Endodermal cell (in vitro differentiated cells): ENCODE measurements at regions not wholly inside any gene's neighbourhood (a gene's known extent, or its start where the extent isn't known, plus 50 kb on each side); places are given as distances from the start of the nearest gene placed in this dataset.

Experiments used
- DNase-seq: peaks from one replicate; pipeline ENCODE4 v3.0.0-alpha.2; 2017
- H3K27ac ChIP-seq: 2 replicates; pipeline ENCODE4 v1.5.1; 2013; ENCODE audit warnings: mild to moderate bottlenecking, low read depth, low read length, moderate library complexity
- H3K27me3 ChIP-seq: 2 replicates; pipeline ENCODE4 v1.6.1; 2013; ENCODE audit warnings: mild to moderate bottlenecking, low read length, moderate library complexity; ENCODE audit not compliant: insufficient read depth, control insufficient read depth, poor library complexity, severe bottlenecking
- H3K36me3 ChIP-seq: 2 replicates; pipeline ENCODE4 v1.7.0; 2013; ENCODE audit warnings: mild to moderate bottlenecking, low read length, moderate library complexity; ENCODE audit not compliant: control insufficient read depth, insufficient read depth
- H3K4me1 ChIP-seq: one replicate; pipeline ENCODE4 v1.7.0; 2013; ENCODE audit warnings: low read length; ENCODE audit not compliant: control insufficient read depth, insufficient read depth
- H3K4me3 ChIP-seq: 2 replicates; pipeline ENCODE4 v1.5.1; 2013; ENCODE audit warnings: mild to moderate bottlenecking, low read length, moderate library complexity
- H3K9ac ChIP-seq: 2 replicates; pipeline ENCODE4 v1.6.1; 2013; ENCODE audit warnings: mild to moderate bottlenecking, low read length, moderate library complexity; ENCODE audit not compliant: poor library complexity, severe bottlenecking; ENCODE audit errors: extremely low read depth
- H3K9me3 ChIP-seq: 2 replicates; pipeline ENCODE4 v1.6.1; 2013; ENCODE audit warnings: mild to moderate bottlenecking, low read length, moderate library complexity; ENCODE audit not compliant: control insufficient read depth
- H3K27ac Mint-ChIP-seq: 2 replicates; pipeline ENCODE4 v1.8.0; 2020; ENCODE audit warnings: mixed read lengths
- H3K27me3 Mint-ChIP-seq: 2 replicates; pipeline ENCODE4 v1.8.0; 2021; ENCODE audit warnings: mild to moderate bottlenecking, mixed read lengths; ENCODE audit not compliant: insufficient read depth
- H3K36me3 Mint-ChIP-seq: 2 replicates; pipeline ENCODE4 v1.8.0; 2020; ENCODE audit warnings: low read depth, mixed read lengths
- H3K4me1 Mint-ChIP-seq: 2 replicates; pipeline ENCODE4 v1.8.0; 2020; ENCODE audit warnings: mixed read lengths
- H3K4me3 Mint-ChIP-seq: 2 replicates; pipeline ENCODE4 v1.8.0; 2020; ENCODE audit warnings: mild to moderate bottlenecking, moderate library complexity, mixed read lengths
- H3K9me3 Mint-ChIP-seq: 2 replicates; pipeline ENCODE4 v1.8.0; 2020; ENCODE audit warnings: mild to moderate bottlenecking, mixed read lengths
- WGBS, 2 experiments: methylation state at CpG; one replicate each; pipeline versions ENCODE4 v1.1.5 to v1.1.7; 2013; ENCODE audit warnings: missing lambda C conversion rate in 2 of 2, mixed read lengths in 1 of 2; ENCODE audit not compliant: insufficient coverage in 1 of 2, insufficient read length in 1 of 2; 5-methylcytosine and 5-hydroxymethylcytosine counted together
- TF ChIP-seq, protein P1 (sequence below): fragments of 200-600 bp; sonication (generic); conservative IDR thresholded peaks from 2 replicates; pipeline ENCODE4 v1.5.0; 2021; ENCODE audit warnings: antibody characterized with exemption, mild to moderate bottlenecking

DNA sequence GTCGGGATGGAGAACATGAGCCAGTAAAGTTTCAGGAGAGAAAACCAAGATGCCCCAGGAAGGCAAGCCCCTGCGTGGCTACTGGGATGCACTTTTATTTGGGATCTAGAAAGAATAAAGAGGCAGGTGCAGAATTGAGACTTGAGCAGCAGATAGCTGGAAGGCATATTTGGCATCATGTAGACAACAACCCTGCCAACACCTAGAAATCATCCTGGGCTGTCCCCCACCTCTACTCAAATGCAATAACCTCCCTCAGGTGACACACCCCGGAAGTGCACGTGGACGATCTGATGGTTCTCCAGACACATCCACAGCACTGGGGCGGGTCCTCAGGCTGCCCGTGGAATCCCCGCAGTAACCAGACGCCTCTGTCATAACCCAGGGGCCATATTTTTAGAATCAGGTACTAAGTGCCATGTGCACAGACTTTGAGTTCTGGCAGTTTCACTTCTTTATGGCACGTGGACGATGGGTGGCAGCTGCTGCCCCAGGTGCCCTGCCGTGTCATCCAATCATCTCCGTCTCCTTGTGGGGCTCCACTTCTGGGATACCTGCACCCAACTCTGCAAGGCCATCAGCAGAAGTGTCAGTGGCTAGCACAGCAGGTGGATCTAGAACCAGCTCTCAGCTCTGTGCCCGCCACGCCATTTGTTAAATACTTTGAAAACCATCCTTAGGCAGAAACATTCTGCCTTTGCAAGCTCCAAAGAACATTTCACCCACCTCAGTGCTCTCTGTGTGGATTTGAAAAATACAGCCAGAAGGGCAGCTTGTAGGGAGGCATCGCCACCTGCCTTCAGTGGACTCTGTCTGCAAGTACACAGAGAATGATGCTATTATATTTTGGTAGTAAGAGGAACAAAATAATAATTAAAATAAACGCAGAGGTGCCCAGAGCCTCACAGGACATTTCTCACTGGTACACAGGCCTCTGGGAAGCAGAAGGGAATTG lies 771.7 kb upstream of the TMEM132C start:
- WGBS, 2 experiments = 92 to 94% methylated on average over 11 to 17 of the region's 17 CpGs

GRCh38 chr12:127496255-127496654 lies 770.7 kb upstream of the TMEM132C start:
- H3K9ac ChIP-seq = no peak overlapping the region
- H3K9me3 ChIP-seq = peaks cover 9% of the 10 kb centered on the region
- no peak overlapping the region for H3K27ac ChIP-seq
- 81 to 100% methylated on average over 1 to 6 of the region's 6 CpGs for WGBS, 2 experiments
- TF ChIP-seq, protein P1, sequence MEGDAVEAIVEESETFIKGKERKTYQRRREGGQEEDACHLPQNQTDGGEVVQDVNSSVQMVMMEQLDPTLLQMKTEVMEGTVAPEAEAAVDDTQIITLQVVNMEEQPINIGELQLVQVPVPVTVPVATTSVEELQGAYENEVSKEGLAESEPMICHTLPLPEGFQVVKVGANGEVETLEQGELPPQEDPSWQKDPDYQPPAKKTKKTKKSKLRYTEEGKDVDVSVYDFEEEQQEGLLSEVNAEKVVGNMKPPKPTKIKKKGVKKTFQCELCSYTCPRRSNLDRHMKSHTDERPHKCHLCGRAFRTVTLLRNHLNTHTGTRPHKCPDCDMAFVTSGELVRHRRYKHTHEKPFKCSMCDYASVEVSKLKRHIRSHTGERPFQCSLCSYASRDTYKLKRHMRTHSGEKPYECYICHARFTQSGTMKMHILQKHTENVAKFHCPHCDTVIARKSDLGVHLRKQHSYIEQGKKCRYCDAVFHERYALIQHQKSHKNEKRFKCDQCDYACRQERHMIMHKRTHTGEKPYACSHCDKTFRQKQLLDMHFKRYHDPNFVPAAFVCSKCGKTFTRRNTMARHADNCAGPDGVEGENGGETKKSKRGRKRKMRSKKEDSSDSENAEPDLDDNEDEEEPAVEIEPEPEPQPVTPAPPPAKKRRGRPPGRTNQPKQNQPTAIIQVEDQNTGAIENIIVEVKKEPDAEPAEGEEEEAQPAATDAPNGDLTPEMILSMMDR = peak; percentile 76
- H3K27ac Mint-ChIP-seq = no peak overlapping the region
- no peaks in the 10 kb centered on the region for H3K4me1 ChIP-seq
- peaks cover 2% of the 10 kb centered on the region for H3K27me3 Mint-ChIP-seq
- no peak overlapping the region for H3K4me3 ChIP-seq
- no peak overlapping the region for H3K4me3 Mint-ChIP-seq
- H3K27me3 ChIP-seq = no peaks in the 10 kb centered on the region
- peaks cover 5% of the 10 kb centered on the region for H3K9me3 Mint-ChIP-seq
- peak; percentile 84 for DNase-seq
- H3K36me3 Mint-ChIP-seq = no peaks in the 10 kb centered on the region
- no peaks in the 10 kb centered on the region for H3K36me3 ChIP-seq
- H3K4me1 Mint-ChIP-seq = peaks cover 13% of the 10 kb centered on the region

More for the DNA sequence above, 771.7 kb upstream of the TMEM132C start:
- H3K4me3 ChIP-seq = no peak overlapping the region
- peaks cover 2% of the 10 kb centered on the region for H3K27me3 Mint-ChIP-seq
- no peak overlapping the region for H3K27ac ChIP-seq
- TF ChIP-seq, protein P1 = no peak
- H3K9ac ChIP-seq = no peak overlapping the region
- H3K36me3 ChIP-seq = no peaks in the 10 kb centered on the region
- no peak overlapping the region for H3K4me3 Mint-ChIP-seq
- no peaks in the 10 kb centered on the region for H3K4me1 ChIP-seq
- DNase-seq = no peak
- no peaks in the 10 kb centered on the region for H3K27me3 ChIP-seq
- no peak overlapping the region for H3K27ac Mint-ChIP-seq
- H3K36me3 Mint-ChIP-seq = no peaks in the 10 kb centered on the region
- peaks cover 5% of the 10 kb centered on the region for H3K9me3 Mint-ChIP-seq
- peaks cover 7% of the 10 kb centered on the region for H3K9me3 ChIP-seq
- peaks cover 6% of the 10 kb centered on the region for H3K4me1 Mint-ChIP-seq

GRCh38 chr12:127500512-127501035 lies 766.4 kb upstream of the TMEM132C start:
- Histone ChIP-seq H3K9ac (no peak overlapping the region), H3K27ac (peak overlapping the region; percentile 1), H3K4me1 (no peaks in the 10 kb centered on the region), H3K9me3 (peaks cover 6% of the 10 kb centered on the region), H3K27me3 (no peaks in the 10 kb centered on the region), H3K36me3 (no peaks in the 10 kb centered on the region), H3K4me3 (no peak overlapping the region)
- TF ChIP-seq, protein P1 = no peak
- Mint-ChIP-seq H3K9me3 (peaks cover 3% of the 10 kb centered on the region), H3K27ac (no peak overlapping the region), H3K4me3 (no peak overlapping the region), H3K36me3 (no peaks in the 10 kb centered on the region), H3K27me3 (no peaks in the 10 kb centered on the region), H3K4me1 (peaks cover 12% of the 10 kb centered on the region)
- 65 to 84% methylated on average over 3 to 7 of the region's 7 CpGs for WGBS, 2 experiments
- no peak for DNase-seq
